IPS-NIHi11 (cell line): ENCODE measurements at regions not wholly inside any gene's neighbourhood (a gene's known extent, or its start where the extent isn't known, plus 50 kb on each side); places are given as distances from the start of the nearest gene placed in this dataset.
A peak's percentile ranks its signal among the peaks of the same experiment; 100 is the strongest.

Experiments used
- DNase-seq: peaks from one replicate; pipeline ENCODE4 v3.0.0; 2012; ENCODE audit warnings: mixed read lengths, low spot score

- no peak for DNase-seq
Observed at GRCh38 chr12:4969405-4969804, 59.7 kb downstream of the KCNA1 start.

GRCh38 chr12:4974217-4974616 is 64.5 kb downstream of the KCNA1 start:
- no peak for DNase-seq

- DNase-seq, result peak; percentile 29
Observed at GRCh38 chr12:4975574-4975973, 65.9 kb downstream of the KCNA1 start.

GRCh38 chr12:4977102-4977501 is 66.6 kb upstream of the KCNA5 start:
- DNase-seq, result no peak

- DNase-seq, result peak; percentile 28
Observed at GRCh38 chr12:4978737-4979136, 64.9 kb upstream of the KCNA5 start.

- DNase-seq, result no peak
Observed at GRCh38 chr12:4979737-4980136, 63.9 kb upstream of the KCNA5 start.

GRCh38 chr12:4984344-4984743 is 59.3 kb upstream of the KCNA5 start:
- no peak for DNase-seq

GRCh38 chr12:4984971-4985370 is 58.7 kb upstream of the KCNA5 start:
- no peak for DNase-seq

- no peak for DNase-seq
Observed at GRCh38 chr12:4985820-4986219, 57.9 kb upstream of the KCNA5 start.

- DNase-seq, result no peak
Observed at GRCh38 chr12:4987076-4988046, 56.3 kb upstream of the KCNA5 start.

- no peak for DNase-seq
Observed at GRCh38 chr12:4991373-4991772, 52.3 kb upstream of the KCNA5 start.

- no peak for DNase-seq
Observed at GRCh38 chr12:4991801-4992200, 51.9 kb upstream of the KCNA5 start.

GRCh38 chr12:4992871-4993270 is 50.8 kb upstream of the KCNA5 start:
- no peak for DNase-seq
